NCI-H345 treated with DMSO at 0.1 percent for 48 hours (cell line): ENCODE measurements at regions not wholly inside any gene's neighbourhood (a gene's known extent, or its start where the extent isn't known, plus 50 kb on each side); places are given as distances from the start of the nearest gene placed in this dataset.

ENCODE experiments used
- DNase-seq: peaks from one replicate; lab custom pipeline; 2025; ENCODE audit not compliant: unreplicated experiment; lab: John Stamatoyannopoulos, UW

GRCh38 chr4:4641661-4642495 lies 100.0 kb upstream of the STX18 start:
- no peak for DNase-seq

- DNase-seq: no peak
Observed at GRCh38 chr4:4641254-4641653, 99.4 kb upstream of the STX18 start.

- no peak for DNase-seq
Observed at GRCh38 chr4:4640692-4641091, 98.8 kb upstream of the STX18 start.

- no peak for DNase-seq
Observed at GRCh38 chr4:4639370-4639769, 97.5 kb upstream of the STX18 start.

GRCh38 chr4:4637710-4638109 lies 95.9 kb upstream of the STX18 start:
- DNase-seq: no peak

- DNase-seq: no peak
Observed at GRCh38 chr4:4633431-4633830, 91.6 kb upstream of the STX18 start.

- no peak for DNase-seq
Observed at GRCh38 chr4:4631150-4631549, 89.3 kb upstream of the STX18 start.

GRCh38 chr4:4627906-4628305 lies 86.1 kb upstream of the STX18 start:
- no peak for DNase-seq

GRCh38 chr4:4627111-4627510 lies 85.3 kb upstream of the STX18 start:
- DNase-seq: no peak

- DNase-seq: no peak
Observed at GRCh38 chr4:4625488-4625887, 83.6 kb upstream of the STX18 start.

GRCh38 chr4:4624276-4624897 lies 82.5 kb upstream of the STX18 start:
- no peak for DNase-seq

GRCh38 chr4:4619821-4620220 lies 78.0 kb upstream of the STX18 start:
- DNase-seq: no peak

GRCh38 chr4:4618847-4619246 lies 77.0 kb upstream of the STX18 start:
- DNase-seq: no peak

GRCh38 chr4:4614925-4615678 lies 73.3 kb upstream of the STX18 start:
- DNase-seq: no peak

GRCh38 chr4:4613641-4614286 lies 71.9 kb upstream of the STX18 start:
- DNase-seq: no peak

GRCh38 chr4:4613126-4613465 lies 71.2 kb upstream of the STX18 start:
- no peak for DNase-seq

GRCh38 chr4:4610672-4611071 lies 68.8 kb upstream of the STX18 start:
- no peak for DNase-seq

GRCh38 chr4:4609622-4610334 lies 67.9 kb upstream of the STX18 start:
- no peak for DNase-seq

GRCh38 chr4:4608214-4608537 lies 66.3 kb upstream of the STX18 start:
- no peak for DNase-seq

- DNase-seq: no peak
Observed at GRCh38 chr4:4607336-4608213, 65.7 kb upstream of the STX18 start.
